ENCODE measurements at regions not wholly inside any gene's neighbourhood (a gene's known extent, or its start where the extent isn't known, plus 50 kb on each side); places are given as distances from the start of the nearest gene placed in this dataset.
"Not testable (repeated sequence)": the region's sequence is repeated elsewhere in the genome, so short reads cannot be mapped to it uniquely, and the experiment has no call there.

- H3K9ac ChIP-seq (ENCODE audit: low read depth in 1 of 3, low read length in 3 of 3) = no peak overlapping the region
- no peak overlapping the region for H3K4me3 ChIP-seq (ENCODE audit: low read length in 3 of 3)
Measured at GRCh38 chr9:94033383-94033782, 50.9 kb upstream of the PTPDC1 start.

GRCh38 chr9:94031946-94032345, 52.3 kb upstream of the PTPDC1 start:
- H3K9ac ChIP-seq (ENCODE audit: low read depth in 1 of 3, low read length in 3 of 3) = peak overlapping the region in 1 of 3 donors; percentile 90
- H3K4me3 ChIP-seq (ENCODE audit: low read length in 3 of 3) = peak overlapping the region in 2 of 3 donors; percentile 94 to 96

More at GRCh38 chr9:94033383-94033782, 50.9 kb upstream of the PTPDC1 start:
- Histone ChIP-seq H3K4me1 (ENCODE audit: control insufficient read depth in 3 of 3, insufficient read depth in 3 of 3, low read length in 3 of 3) (peaks cover 8 to 10% (median 10%) of the 10 kb centered on the region in 3 donors), H3K27me3 (ENCODE audit: control insufficient read depth in 3 of 3, insufficient read depth in 3 of 3, low read length in 3 of 3) (no peaks in the 10 kb centered on the region), H3K27ac (ENCODE audit: low read depth, low read length) (no peak overlapping the region), H3K9me3 (ENCODE audit: control insufficient read depth in 3 of 3, low read length in 3 of 3) (no peaks in the 10 kb centered on the region), H3K36me3 (ENCODE audit: control insufficient read depth in 3 of 3, insufficient read depth in 3 of 3, low read length in 3 of 3) (no peaks in the 10 kb centered on the region)

DNA sequence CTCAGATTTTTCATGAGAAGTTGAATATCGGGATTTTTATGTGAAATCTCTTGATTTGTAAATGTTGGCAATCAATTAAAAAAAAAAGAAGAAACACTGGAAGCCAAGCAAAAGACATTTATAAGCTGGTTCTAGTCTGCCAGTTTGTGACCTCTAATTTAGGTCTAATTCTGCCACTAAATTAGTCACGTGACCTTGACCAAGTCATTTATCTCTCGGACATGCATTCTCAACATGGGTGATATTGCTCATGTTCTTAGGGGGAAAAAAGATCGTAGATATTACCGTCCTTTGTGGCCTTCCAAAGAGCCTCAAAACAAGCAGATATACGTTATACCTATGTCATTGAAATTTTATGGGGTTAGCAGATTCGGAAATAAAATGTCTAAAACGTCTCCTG, 52.9 kb upstream of the PTPDC1 start:
- peak overlapping the region; percentile 65 for H3K27ac ChIP-seq (ENCODE audit: low read depth, low read length)

More at GRCh38 chr9:94031946-94032345, 52.3 kb upstream of the PTPDC1 start:
- Histone ChIP-seq H3K9me3 (ENCODE audit: control insufficient read depth in 3 of 3, low read length in 3 of 3) (no peaks in the 10 kb centered on the region), H3K27me3 (ENCODE audit: control insufficient read depth in 3 of 3, insufficient read depth in 3 of 3, low read length in 3 of 3) (no peaks in the 10 kb centered on the region), H3K27ac (ENCODE audit: low read depth, low read length) (no peak overlapping the region), H3K4me1 (ENCODE audit: control insufficient read depth in 3 of 3, insufficient read depth in 3 of 3, low read length in 3 of 3) (peaks cover 8 to 10% (median 10%) of the 10 kb centered on the region in 3 donors), H3K36me3 (ENCODE audit: control insufficient read depth in 3 of 3, insufficient read depth in 3 of 3, low read length in 3 of 3) (no peaks in the 10 kb centered on the region)

GRCh38 chr9:94030318-94031179, 53.7 kb upstream of the PTPDC1 start:
- Histone ChIP-seq H3K4me1 (ENCODE audit: control insufficient read depth in 3 of 3, insufficient read depth in 3 of 3, low read length in 3 of 3) (peaks cover 8 to 10% (median 10%) of the 10 kb centered on the region in 3 donors), H3K27ac (ENCODE audit: low read depth, low read length) (peak overlapping the region; percentile 65), H3K9me3 (ENCODE audit: control insufficient read depth in 3 of 3, low read length in 3 of 3) (no peaks in the 10 kb centered on the region), H3K36me3 (ENCODE audit: control insufficient read depth in 3 of 3, insufficient read depth in 3 of 3, low read length in 3 of 3) (no peaks in the 10 kb centered on the region), H3K4me3 (ENCODE audit: low read length in 3 of 3) (peak overlapping the region; percentile 94 to 98 (median 96)), H3K27me3 (ENCODE audit: control insufficient read depth in 3 of 3, insufficient read depth in 3 of 3, low read length in 3 of 3) (no peaks in the 10 kb centered on the region), H3K9ac (ENCODE audit: low read depth in 1 of 3, low read length in 3 of 3) (peak overlapping the region; percentile 83 to 90 (median 86))

More for the DNA sequence above, 52.9 kb upstream of the PTPDC1 start:
- no peaks in the 10 kb centered on the region for H3K9me3 ChIP-seq (ENCODE audit: control insufficient read depth in 3 of 3, low read length in 3 of 3)
- H3K4me1 ChIP-seq (ENCODE audit: control insufficient read depth in 3 of 3, insufficient read depth in 3 of 3, low read length in 3 of 3) = peaks cover 8 to 10% (median 10%) of the 10 kb centered on the region in 3 donors
- H3K9ac ChIP-seq (ENCODE audit: low read depth in 1 of 3, low read length in 3 of 3) = peak overlapping the region; percentile 83 to 90 (median 86)
- H3K4me3 ChIP-seq (ENCODE audit: low read length in 3 of 3) = peak overlapping the region; percentile 94 to 98 (median 96)
- H3K36me3 ChIP-seq (ENCODE audit: control insufficient read depth in 3 of 3, insufficient read depth in 3 of 3, low read length in 3 of 3) = no peaks in the 10 kb centered on the region
- H3K27me3 ChIP-seq (ENCODE audit: control insufficient read depth in 3 of 3, insufficient read depth in 3 of 3, low read length in 3 of 3) = no peaks in the 10 kb centered on the region

DNA sequence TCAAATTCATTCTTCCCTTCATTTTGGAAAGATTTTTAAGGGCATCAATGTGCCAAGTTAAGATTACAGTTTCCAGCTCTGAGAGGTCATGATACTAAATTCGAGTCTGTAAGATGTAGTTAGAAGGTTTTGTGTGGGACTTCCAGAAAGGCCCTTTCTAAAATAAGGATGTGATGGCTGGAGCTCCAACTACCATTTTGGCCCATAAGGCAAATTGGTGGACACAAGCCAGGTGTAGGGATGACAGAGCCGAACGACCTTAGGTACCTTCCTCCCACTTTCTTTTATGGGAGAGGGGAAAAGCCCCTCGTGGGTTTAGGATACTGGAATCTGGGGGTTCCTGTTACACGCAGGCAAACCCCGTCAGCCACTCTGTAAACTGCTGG, 54.3 kb upstream of the PTPDC1 start:
- no peaks in the 10 kb centered on the region for H3K36me3 ChIP-seq (ENCODE audit: control insufficient read depth in 3 of 3, insufficient read depth in 3 of 3, low read length in 3 of 3)
- no peaks in the 10 kb centered on the region for H3K27me3 ChIP-seq (ENCODE audit: control insufficient read depth in 3 of 3, insufficient read depth in 3 of 3, low read length in 3 of 3)
- H3K4me3 ChIP-seq (ENCODE audit: low read length in 3 of 3) = peak overlapping the region; percentile 94 to 98 (median 96)
- peak overlapping the region; percentile 65 for H3K27ac ChIP-seq (ENCODE audit: low read depth, low read length)
- H3K4me1 ChIP-seq (ENCODE audit: control insufficient read depth in 3 of 3, insufficient read depth in 3 of 3, low read length in 3 of 3) = peaks cover 8 to 10% (median 10%) of the 10 kb centered on the region in 3 donors
- peak overlapping the region; percentile 83 to 90 (median 86) for H3K9ac ChIP-seq (ENCODE audit: low read depth in 1 of 3, low read length in 3 of 3)
- no peaks in the 10 kb centered on the region for H3K9me3 ChIP-seq (ENCODE audit: control insufficient read depth in 3 of 3, low read length in 3 of 3)

GRCh38 chr9:94026816-94027215, 57.4 kb upstream of the PTPDC1 start:
- H3K9ac ChIP-seq (ENCODE audit: low read depth in 1 of 3, low read length in 3 of 3) = no peak overlapping the region
- no peak overlapping the region for H3K4me3 ChIP-seq (ENCODE audit: low read length in 3 of 3)
- no peaks in the 10 kb centered on the region for H3K9me3 ChIP-seq (ENCODE audit: control insufficient read depth in 3 of 3, low read length in 3 of 3)
- no peak overlapping the region for H3K27ac ChIP-seq (ENCODE audit: low read depth, low read length)
- no peaks in the 10 kb centered on the region for H3K27me3 ChIP-seq (ENCODE audit: control insufficient read depth in 3 of 3, insufficient read depth in 3 of 3, low read length in 3 of 3)
- H3K4me1 ChIP-seq (ENCODE audit: control insufficient read depth in 3 of 3, insufficient read depth in 3 of 3, low read length in 3 of 3) = peaks cover 5 to 10% (median 9%) of the 10 kb centered on the region in 3 donors
- H3K36me3 ChIP-seq (ENCODE audit: control insufficient read depth in 3 of 3, insufficient read depth in 3 of 3, low read length in 3 of 3) = no peaks in the 10 kb centered on the region

DNA sequence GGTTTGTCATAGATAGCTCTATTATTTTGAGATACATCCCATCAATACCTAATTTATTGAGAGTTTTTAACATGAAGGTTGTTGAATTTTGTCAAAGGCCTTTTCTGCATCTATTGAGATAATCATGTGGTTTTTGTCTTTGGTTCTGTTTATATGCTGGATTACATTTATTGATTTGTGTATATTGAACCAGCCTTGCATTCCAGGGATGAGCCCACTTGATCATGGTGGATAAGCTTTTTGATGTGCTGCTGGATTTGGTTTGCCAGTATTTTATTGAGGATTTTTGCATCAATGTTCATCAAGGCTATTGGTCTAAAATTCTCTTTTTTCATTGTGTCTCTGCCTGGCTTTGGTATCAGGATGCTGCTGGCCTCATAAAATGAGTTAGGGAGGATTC, 61.8 kb upstream of the PTPDC1 start:
- not testable (repeated sequence) for H3K36me3 ChIP-seq (ENCODE audit: control insufficient read depth in 3 of 3, insufficient read depth in 3 of 3, low read length in 3 of 3); H3K27me3 ChIP-seq (ENCODE audit: control insufficient read depth in 3 of 3, insufficient read depth in 3 of 3, low read length in 3 of 3); H3K9me3 ChIP-seq (ENCODE audit: control insufficient read depth in 3 of 3, low read length in 3 of 3); H3K9ac ChIP-seq (ENCODE audit: low read depth in 1 of 3, low read length in 3 of 3); H3K4me1 ChIP-seq (ENCODE audit: control insufficient read depth in 3 of 3, insufficient read depth in 3 of 3, low read length in 3 of 3); H3K27ac ChIP-seq (ENCODE audit: low read depth, low read length); H3K4me3 ChIP-seq (ENCODE audit: low read length in 3 of 3)

GRCh38 chr9:94020836-94021235, 63.4 kb upstream of the PTPDC1 start:
- H3K9me3 ChIP-seq (ENCODE audit: control insufficient read depth in 3 of 3, low read length in 3 of 3); H3K4me1 ChIP-seq (ENCODE audit: control insufficient read depth in 3 of 3, insufficient read depth in 3 of 3, low read length in 3 of 3); H3K9ac ChIP-seq (ENCODE audit: low read depth in 1 of 3, low read length in 3 of 3); H3K36me3 ChIP-seq (ENCODE audit: control insufficient read depth in 3 of 3, insufficient read depth in 3 of 3, low read length in 3 of 3); H3K27ac ChIP-seq (ENCODE audit: low read depth, low read length); H3K4me3 ChIP-seq (ENCODE audit: low read length in 3 of 3); H3K27me3 ChIP-seq (ENCODE audit: control insufficient read depth in 3 of 3, insufficient read depth in 3 of 3, low read length in 3 of 3): not testable (repeated sequence)

DNA sequence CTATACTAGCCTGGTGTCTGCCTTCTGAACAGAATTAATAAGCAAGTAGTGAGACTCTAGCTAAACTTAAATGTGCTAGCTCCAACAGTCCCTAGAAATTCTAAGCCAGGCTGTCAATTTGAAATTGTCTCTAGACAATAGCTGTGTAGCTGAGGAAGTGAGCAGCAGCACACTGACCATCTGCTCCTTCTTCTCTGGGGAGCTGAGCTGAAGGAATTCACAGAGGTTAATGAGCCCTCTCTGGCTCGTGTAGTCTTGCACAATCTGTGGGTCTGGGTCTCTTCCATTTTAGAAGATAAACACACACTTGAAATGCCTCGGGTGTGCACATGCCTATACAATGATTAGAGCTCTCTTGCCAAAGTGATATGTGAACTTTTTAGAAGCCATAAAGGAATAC, 63.5 kb upstream of the BARX1 start:
- Histone ChIP-seq H3K36me3 (ENCODE audit: control insufficient read depth in 3 of 3, insufficient read depth in 3 of 3, low read length in 3 of 3) (no peaks in the 10 kb centered on the region), H3K4me3 (ENCODE audit: low read length in 3 of 3) (no peak overlapping the region), H3K9ac (ENCODE audit: low read depth in 1 of 3, low read length in 3 of 3) (peak overlapping the region in 1 of 3 donors; percentile 4), H3K27ac (ENCODE audit: low read depth, low read length) (no peak overlapping the region), H3K4me1 (ENCODE audit: control insufficient read depth in 3 of 3, insufficient read depth in 3 of 3, low read length in 3 of 3) (no peaks in the 10 kb centered on the region), H3K9me3 (ENCODE audit: control insufficient read depth in 3 of 3, low read length in 3 of 3) (no peaks in the 10 kb centered on the region), H3K27me3 (ENCODE audit: control insufficient read depth in 3 of 3, insufficient read depth in 3 of 3, low read length in 3 of 3) (no peaks in the 10 kb centered on the region)

DNA sequence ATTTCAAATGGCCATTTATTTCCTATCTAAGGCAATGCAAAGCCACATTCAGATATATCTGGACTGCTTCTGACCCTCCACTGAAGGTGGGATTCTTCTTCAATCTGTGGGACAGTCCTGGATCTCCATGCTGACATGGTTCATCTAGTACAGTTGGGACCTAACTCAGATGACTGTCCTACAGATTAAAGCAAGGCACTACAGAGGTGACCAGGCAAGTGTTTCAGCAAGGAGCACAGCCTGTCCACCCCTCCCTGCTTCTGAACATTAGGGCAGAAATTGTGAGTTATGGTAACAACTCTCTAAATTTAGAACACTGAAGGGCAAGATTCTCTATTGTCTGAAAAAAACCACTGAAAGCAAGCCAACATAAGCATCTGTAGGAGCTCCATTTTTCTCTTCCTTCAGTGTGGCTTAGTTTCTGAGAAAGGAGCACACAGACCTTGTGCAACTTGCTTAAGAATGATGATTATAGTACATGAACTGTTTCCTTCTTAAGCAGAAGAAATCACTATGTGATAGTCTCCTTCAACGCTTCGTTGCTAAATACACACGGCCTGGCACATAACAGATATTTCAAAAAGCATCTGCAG, 62.9 kb upstream of the BARX1 start:
- Histone ChIP-seq H3K36me3 (ENCODE audit: control insufficient read depth in 3 of 3, insufficient read depth in 3 of 3, low read length in 3 of 3) (no peaks in the 10 kb centered on the region), H3K4me1 (ENCODE audit: control insufficient read depth in 3 of 3, insufficient read depth in 3 of 3, low read length in 3 of 3) (no peaks in the 10 kb centered on the region), H3K27ac (ENCODE audit: low read depth, low read length) (no peak overlapping the region), H3K9ac (ENCODE audit: low read depth in 1 of 3, low read length in 3 of 3) (no peak overlapping the region), H3K27me3 (ENCODE audit: control insufficient read depth in 3 of 3, insufficient read depth in 3 of 3, low read length in 3 of 3) (no peaks in the 10 kb centered on the region), H3K4me3 (ENCODE audit: low read length in 3 of 3) (no peak overlapping the region), H3K9me3 (ENCODE audit: control insufficient read depth in 3 of 3, low read length in 3 of 3) (no peaks in the 10 kb centered on the region)
